ENCODE measurements at regions not wholly inside any gene's neighbourhood (a gene's known extent, or its start where the extent isn't known, plus 50 kb on each side); places are given as distances from the start of the nearest gene placed in this dataset.

GRCh38 chr6:47098570-47098993 is 56.5 kb upstream of the ADGRF1 start:
- Histone ChIP-seq H3K9me3 (no peaks in the 10 kb centered on the region), H3K27me3 (no peaks in the 10 kb centered on the region), H3K27ac (peak overlapping the region in 2 of 4 donors; percentile 40 to 49), H3K36me3 (no peaks in the 10 kb centered on the region), H3K4me3 (no peak overlapping the region), H3K4me1 (no peaks in the 10 kb centered on the region)
- ATAC-seq = peak; percentile 76 to 87
- TF ChIP-seq POLR2A (IDR thresholded peaks at IDR 0.05) (no peak), CTCF (IDR thresholded peaks at IDR 0.05 in 4 of 5, conservative IDR thresholded peaks at IDR 0.05 in 1 of 5) (no peak)
- DNase-seq = peak; percentile 35 to 61
- intact Hi-C loops (cut with DNase I; ENCODE audit: low total_unique reads) (loop anchor here (5.0 kb wide), 1 partner anchor 144 kb away; no protein-coding TSS in a partner anchor), in situ Hi-C loops (cut with MboI; ENCODE audit: low sequenced_read_pairs in 4 of 4) (loop anchor here in 3 of 4 donors (5.0 to 10.0 kb wide), 3 partner anchors 144 to 214 kb away; no protein-coding TSS in a partner anchor)

- Histone ChIP-seq H3K27ac (peak overlapping the region in 1 of 4 donors; percentile 40), H3K4me1 (no peaks in the 10 kb centered on the region), H3K4me3 (no peak overlapping the region), H3K36me3 (no peaks in the 10 kb centered on the region), H3K27me3 (no peaks in the 10 kb centered on the region), H3K9me3 (no peaks in the 10 kb centered on the region)
- intact Hi-C loops (cut with DNase I; ENCODE audit: low total_unique reads) (loop anchor here (1.0 to 5.0 kb wide), 3 partner anchors 71 to 213 kb away; no protein-coding TSS in a partner anchor), in situ Hi-C loops (cut with MboI; ENCODE audit: low sequenced_read_pairs in 4 of 4) (loop anchor here in 3 of 4 donors (5.0 to 10.0 kb wide), 3 partner anchors 145 to 215 kb away; no protein-coding TSS in a partner anchor)
- TF ChIP-seq POLR2A (IDR thresholded peaks at IDR 0.05) = no peak
- peak; percentile 52 to 65 (median 56) for TF ChIP-seq CTCF (IDR thresholded peaks at IDR 0.05 in 4 of 5, conservative IDR thresholded peaks at IDR 0.05 in 1 of 5)
- DNase-seq (peak; percentile 50 to 58), ATAC-seq (peak; percentile 78 to 93)
Measured at GRCh38 chr6:47097092-47097945, 55.2 kb upstream of the ADGRF1 start.

- Histone ChIP-seq H3K36me3 (no peaks in the 10 kb centered on the region), H3K27ac (no peak overlapping the region), H3K4me1 (no peaks in the 10 kb centered on the region), H3K27me3 (no peaks in the 10 kb centered on the region), H3K9me3 (no peaks in the 10 kb centered on the region), H3K4me3 (no peak overlapping the region)
- TF ChIP-seq POLR2A (IDR thresholded peaks at IDR 0.05) (no peak), CTCF (IDR thresholded peaks at IDR 0.05 in 4 of 5, conservative IDR thresholded peaks at IDR 0.05 in 1 of 5) (no peak)
- intact Hi-C loops (cut with DNase I; ENCODE audit: low total_unique reads) = loop anchor here (2.0 to 5.0 kb wide), 2 partner anchors 72 to 146 kb away; no protein-coding TSS in a partner anchor
- DNase-seq (no peak), ATAC-seq (no peak)
- in situ Hi-C loops (cut with MboI; ENCODE audit: low sequenced_read_pairs in 4 of 4) = loop anchor here in 3 of 4 donors (5.0 to 10.0 kb wide), 3 partner anchors 146 to 216 kb away; no protein-coding TSS in a partner anchor
Measured at GRCh38 chr6:47096211-47096895, 54.2 kb upstream of the ADGRF1 start.

DNA sequence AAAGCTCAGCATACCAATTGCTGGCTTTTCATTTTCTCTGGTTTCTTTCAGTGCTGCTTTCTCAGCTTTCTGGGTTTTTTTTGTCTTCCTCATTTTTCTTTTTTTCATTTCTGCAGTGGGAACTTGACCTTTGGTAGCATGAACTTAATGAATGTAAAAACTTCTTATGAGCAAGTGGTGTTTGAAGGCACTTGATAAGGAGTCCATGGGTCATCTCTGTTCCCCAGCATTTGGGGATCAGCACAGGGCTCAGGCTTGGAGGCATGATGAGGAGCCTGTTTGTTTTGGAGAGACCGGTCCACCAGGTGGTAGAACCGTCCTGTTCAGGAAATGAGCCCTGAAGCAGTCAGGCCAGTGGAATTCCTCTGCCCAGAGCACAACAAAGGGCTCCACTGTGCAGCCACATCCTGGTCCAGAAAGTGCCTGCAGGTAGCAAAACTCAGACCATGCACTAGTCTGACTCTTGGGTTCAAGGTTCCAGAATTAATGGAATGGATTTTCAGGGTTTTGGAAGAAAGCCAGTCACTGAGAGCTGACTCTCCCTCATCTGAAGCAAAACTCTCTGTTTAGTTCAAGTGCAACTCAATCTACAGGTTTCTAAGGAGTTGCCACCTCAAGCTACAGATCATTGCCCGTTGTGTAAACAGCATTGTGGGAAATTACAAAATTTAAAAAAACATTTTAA is 52.3 kb upstream of the ADGRF1 start:
- Histone ChIP-seq H3K4me1 (no peaks in the 10 kb centered on the region), H3K4me3 (no peak overlapping the region), H3K9me3 (no peaks in the 10 kb centered on the region), H3K36me3 (no peaks in the 10 kb centered on the region), H3K27me3 (no peaks in the 10 kb centered on the region), H3K27ac (no peak overlapping the region)
- in situ Hi-C loops (cut with MboI; ENCODE audit: low sequenced_read_pairs in 4 of 4) = loop anchor here in 1 of 4 donors (10.0 kb wide), 1 partner anchor 150 kb away; no protein-coding TSS in a partner anchor
- intact Hi-C loops (cut with DNase I; ENCODE audit: low total_unique reads) = no loop called here
- ATAC-seq = no peak
- no peak for TF ChIP-seq POLR2A (IDR thresholded peaks at IDR 0.05)
- TF ChIP-seq CTCF (IDR thresholded peaks at IDR 0.05 in 4 of 5, conservative IDR thresholded peaks at IDR 0.05 in 1 of 5) = no peak
- DNase-seq = no peak
